Endothelial cell of umbilical vein (primary cell): ENCODE measurements at regions not wholly inside any gene's neighbourhood (a gene's known extent, or its start where the extent isn't known, plus 50 kb on each side); places are given as distances from the start of the nearest gene placed in this dataset.

Experiments used
- BruUV-seq: library from RNA; stranded (reverse); fragments of 400-500 nt; replicated peaks from 2 replicates; lab custom pipeline; 2021; lab: Mats Ljungman, UMichigan
- CTCF ChIA-PET: fragments of 300-600, 350-600 bp; sonication (Branson Sonifier 250); formaldehyde crosslinking; loops from one replicate; lab custom pipeline; 2021; ENCODE audit warnings: antibody characterized with exemption, inconsistent platforms; lab: Charles Lee
- POLR2A ChIA-PET: fragments of 300-600, 350-600 bp; sonication (Branson Sonifier 250); formaldehyde crosslinking; loops from one replicate; lab custom pipeline; 2021; ENCODE audit warnings: antibody characterized with exemption, inconsistent platforms; lab: Charles Lee
- DNase-seq: peaks from one replicate; pipeline ENCODE4 v3.0.0-alpha.2; 2011; ENCODE audit warnings: low read depth, low spot score
- FAIRE-seq: peaks from 2 replicates; lab custom pipeline; 2011; peaks lifted over from hg19 to GRCh38; lab: Jason Lieb, UNC
- H2AFZ ChIP-seq: 2 replicates; pipeline ENCODE4 v1.6.0; 2012; ENCODE audit warnings: low read depth, low read length, control low read depth, inconsistent platforms
- H3K27ac ChIP-seq: 2 replicates; pipeline ENCODE4 v1.5.1; 2011; ENCODE audit warnings: low read depth, mild to moderate bottlenecking, control low read depth, low read length, moderate library complexity; ENCODE audit not compliant: insufficient read depth
- H3K27me3 ChIP-seq, 2 experiments: 2 replicates each; pipeline versions ENCODE4 v1.6.0 to v1.6.1; 2011; ENCODE audit warnings: low read length in 2 of 2, mixed read lengths in 1 of 2; ENCODE audit not compliant: control insufficient read depth in 2 of 2, insufficient read depth in 2 of 2
- H3K36me3 ChIP-seq, 2 experiments: 2 replicates in 1 of 2; 3 replicates in 1 of 2; pipeline ENCODE4 v1.5.1; 2011; ENCODE audit warnings: low read length in 2 of 2, mild to moderate bottlenecking in 1 of 2, moderate library complexity in 1 of 2; ENCODE audit not compliant: control insufficient read depth in 2 of 2, insufficient read depth in 2 of 2; ENCODE audit errors: extremely low read depth in 1 of 2
- H3K4me1 ChIP-seq: 3 replicates; pipeline ENCODE4 v1.5.1; 2011; ENCODE audit warnings: mild to moderate bottlenecking, low read length; ENCODE audit not compliant: control insufficient read depth, insufficient read depth; ENCODE audit errors: extremely low read depth
- H3K4me2 ChIP-seq: 2 replicates; pipeline ENCODE4 v1.6.1; 2011; ENCODE audit warnings: low read length, control low read depth, mixed read lengths; ENCODE audit not compliant: insufficient read depth
- H3K4me3 ChIP-seq, 3 experiments: fragments of 200-600 bp in 1 of 3; sonication (generic), shearing (Covaris generic) in 1 of 3; replicated peaks in 1 of 3; 2 replicates each; pipeline ENCODE4 v1.5.1; 2011 to 2016; ENCODE audit warnings: control low read depth in 3 of 3, low read length in 3 of 3, mild to moderate bottlenecking in 2 of 3, inconsistent platforms in 1 of 3, low read depth in 1 of 3, moderate library complexity in 1 of 3; ENCODE audit not compliant: insufficient read depth in 1 of 3
- H3K79me2 ChIP-seq: 2 replicates; pipeline ENCODE4 v1.6.0; 2012; ENCODE audit warnings: low read length, inconsistent platforms; ENCODE audit not compliant: control insufficient read depth, insufficient read depth
- H3K9ac ChIP-seq: replicated peaks from 2 replicates; pipeline ENCODE3; 2011; ENCODE audit warnings: low read length, control low read depth; ENCODE audit not compliant: insufficient read depth; ENCODE audit errors: extremely low read depth
- H3K9me1 ChIP-seq: replicated peaks from 3 replicates; pipeline ENCODE4 v1.6.0; 2011; ENCODE audit warnings: mild to moderate bottlenecking, low read length; ENCODE audit not compliant: control insufficient read depth, insufficient read depth; ENCODE audit errors: extremely low read depth
- H3K9me3 ChIP-seq: replicated peaks from 2 replicates; pipeline ENCODE4 v1.5.1; 2012; ENCODE audit warnings: low read length, inconsistent platforms; ENCODE audit not compliant: control insufficient read depth, insufficient read depth
- H4K20me1 ChIP-seq: replicated peaks from 2 replicates; pipeline ENCODE3; 2011; ENCODE audit warnings: mild to moderate bottlenecking, low read length; ENCODE audit not compliant: control insufficient read depth, insufficient read depth; ENCODE audit errors: extremely low read depth
- EZH2 ChIP-seq: IDR thresholded peaks from 2 replicates; pipeline ENCODE4 v1.6.1; 2012; ENCODE audit warnings: borderline replicate concordance, low read depth, mild to moderate bottlenecking, moderate library complexity, low read length, inconsistent platforms; ENCODE audit not compliant: severe bottlenecking
- FOS ChIP-seq: IDR thresholded peaks from 2 replicates; pipeline ENCODE4 v1.6.1; 2011; ENCODE audit warnings: mild to moderate bottlenecking, low read length, moderate library complexity, borderline replicate concordance; ENCODE audit not compliant: insufficient read depth
- GATA2 ChIP-seq: IDR thresholded peaks from 2 replicates; pipeline ENCODE4 v1.7.0; 2011; ENCODE audit warnings: low read depth, mild to moderate bottlenecking, moderate library complexity, mixed read lengths, low read length; ENCODE audit not compliant: insufficient read length, insufficient read depth
- JUN ChIP-seq: IDR thresholded peaks from 2 replicates; pipeline ENCODE4 v1.6.1; 2011; ENCODE audit warnings: borderline replicate concordance, low read depth; ENCODE audit not compliant: insufficient read length, insufficient read depth
- MYC ChIP-seq: IDR thresholded peaks from one replicate; pipeline ENCODE4 v1.6.1; 2011; ENCODE audit warnings: mild to moderate bottlenecking, low read depth, low read length
- POLR2A ChIP-seq: IDR thresholded peaks from 2 replicates; pipeline ENCODE4 v1.6.1; 2012; ENCODE audit warnings: low read depth, mild to moderate bottlenecking, control low read depth, low read length
- POLR2AphosphoS5 ChIP-seq: IDR thresholded peaks from 2 replicates; pipeline ENCODE4 v1.6.1; 2012; ENCODE audit warnings: low read depth, mild to moderate bottlenecking, control low read depth, low read length, moderate library complexity; ENCODE audit not compliant: insufficient read depth
- dilution Hi-C: fragments of 300-500 bp; cut with MboI; formaldehyde crosslinking; loops from one replicate; pipeline ENCODE4 v1.15.0; 2019; ENCODE audit warnings: low sequenced_read_pairs; ENCODE audit not compliant: extremely low pct_ligation_motif_present
- intact Hi-C: fragments of 100-400 bp; cut with micrococcal nuclease; formaldehyde crosslinking; loops from one replicate; pipeline ENCODE4 v1.10.0; 2022
- TF ChIP-seq, protein P1 (sequence below): IDR thresholded peaks from 2 replicates; pipeline ENCODE4 v1.6.1; 2011; ENCODE audit not compliant: insufficient read depth, insufficient read length
- TF ChIP-seq, protein P2 (sequence below), 2 donors: IDR thresholded peaks; 1 replicate in 1 of 2; 2 replicates in 1 of 2; pipeline ENCODE4 v1.5.1; 2011; ENCODE audit warnings: low read length in 2 of 2, mild to moderate bottlenecking in 2 of 2, moderate library complexity in 2 of 2, control low read depth in 1 of 2, inconsistent platforms in 1 of 2, low read depth in 1 of 2; ENCODE audit not compliant: insufficient read depth in 1 of 2; ENCODE audit errors: extremely low read depth in 1 of 2

DNA sequence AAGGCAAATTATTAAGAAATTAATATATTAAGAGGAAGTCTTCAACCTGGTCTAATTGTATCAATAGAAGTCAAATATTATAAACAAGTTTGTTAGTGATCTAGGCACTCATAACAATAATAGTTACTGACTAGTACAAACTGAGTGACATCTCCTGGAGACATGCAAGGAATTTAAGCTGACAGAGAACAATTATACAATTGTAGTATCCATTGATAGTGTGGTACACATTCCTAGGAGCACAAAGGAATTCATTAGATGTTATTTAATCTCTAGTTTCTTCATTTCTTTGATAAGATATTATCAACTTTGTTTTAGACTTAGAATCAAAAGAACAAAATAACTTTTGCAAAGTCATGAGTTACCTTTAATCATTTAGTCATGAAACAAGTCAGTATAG is 1048.6 kb downstream of the PCDH7 start:
- ChIA-PET POLR2A (no interaction called here), CTCF (interaction anchor here (1.6 kb wide), 1 partner anchor 16 kb away, joined by 4 read pairs; no protein-coding TSS in a partner anchor)
- H2AFZ ChIP-seq = no peak overlapping the region
- no peaks in the 10 kb centered on the region for H4K20me1 ChIP-seq
- H3K4me1 ChIP-seq = no peaks in the 10 kb centered on the region
- H3K9me3 ChIP-seq = no peaks in the 10 kb centered on the region
- intact Hi-C loops (no loop called here), dilution Hi-C loops (no loop called here)
- no TSS peak for BruUV-seq
- no peaks in the 10 kb centered on the region for H3K36me3 ChIP-seq
- H3K79me2 ChIP-seq = no peaks in the 10 kb centered on the region
- H3K27ac ChIP-seq = no peak overlapping the region
- H3K4me3 ChIP-seq = no peak overlapping the region
- H3K27me3 ChIP-seq = no peaks in the 10 kb centered on the region
- no peak overlapping the region for H3K4me2 ChIP-seq
- no peaks in the 10 kb centered on the region for H3K9me1 ChIP-seq
- FAIRE-seq (no peak), DNase-seq (no peak)
- no peak overlapping the region for H3K9ac ChIP-seq
- no peak for TF ChIP-seq JUN
- TF ChIP-seq EZH2 = no peak
- no peak for TF ChIP-seq POLR2AphosphoS5
- TF ChIP-seq MYC = no peak
- TF ChIP-seq, protein P1, sequence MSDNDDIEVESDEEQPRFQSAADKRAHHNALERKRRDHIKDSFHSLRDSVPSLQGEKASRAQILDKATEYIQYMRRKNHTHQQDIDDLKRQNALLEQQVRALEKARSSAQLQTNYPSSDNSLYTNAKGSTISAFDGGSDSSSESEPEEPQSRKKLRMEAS = no peak
- no peak for TF ChIP-seq GATA2
- TF ChIP-seq FOS = no peak
- TF ChIP-seq, protein P2, sequence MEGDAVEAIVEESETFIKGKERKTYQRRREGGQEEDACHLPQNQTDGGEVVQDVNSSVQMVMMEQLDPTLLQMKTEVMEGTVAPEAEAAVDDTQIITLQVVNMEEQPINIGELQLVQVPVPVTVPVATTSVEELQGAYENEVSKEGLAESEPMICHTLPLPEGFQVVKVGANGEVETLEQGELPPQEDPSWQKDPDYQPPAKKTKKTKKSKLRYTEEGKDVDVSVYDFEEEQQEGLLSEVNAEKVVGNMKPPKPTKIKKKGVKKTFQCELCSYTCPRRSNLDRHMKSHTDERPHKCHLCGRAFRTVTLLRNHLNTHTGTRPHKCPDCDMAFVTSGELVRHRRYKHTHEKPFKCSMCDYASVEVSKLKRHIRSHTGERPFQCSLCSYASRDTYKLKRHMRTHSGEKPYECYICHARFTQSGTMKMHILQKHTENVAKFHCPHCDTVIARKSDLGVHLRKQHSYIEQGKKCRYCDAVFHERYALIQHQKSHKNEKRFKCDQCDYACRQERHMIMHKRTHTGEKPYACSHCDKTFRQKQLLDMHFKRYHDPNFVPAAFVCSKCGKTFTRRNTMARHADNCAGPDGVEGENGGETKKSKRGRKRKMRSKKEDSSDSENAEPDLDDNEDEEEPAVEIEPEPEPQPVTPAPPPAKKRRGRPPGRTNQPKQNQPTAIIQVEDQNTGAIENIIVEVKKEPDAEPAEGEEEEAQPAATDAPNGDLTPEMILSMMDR (IDR thresholded peaks at IDR 0.05; ENCODE audit: extremely low read depth in 1 of 2, insufficient read depth in 1 of 2, low read depth in 1 of 2, low read length in 2 of 2) = no peak
- TF ChIP-seq POLR2A = no peak
